Mesodermal cell (in vitro differentiated cells): ENCODE measurements at regions not wholly inside any gene's neighbourhood (a gene's known extent, or its start where the extent isn't known, plus 50 kb on each side); places are given as distances from the start of the nearest gene placed in this dataset.
A peak's percentile ranks its signal among the peaks of the same experiment; 100 is the strongest.

ENCODE experiments used
- H3K27ac ChIP-seq: 2 replicates; pipeline ENCODE4 v1.7.0; 2013; ENCODE audit warnings: mild to moderate bottlenecking, low read depth, low read length, moderate library complexity; ENCODE audit not compliant: severe bottlenecking
- H3K36me3 ChIP-seq: 2 replicates; pipeline ENCODE4 v1.7.1; 2013; ENCODE audit warnings: mild to moderate bottlenecking, low read length, moderate library complexity; ENCODE audit not compliant: control insufficient read depth, insufficient read depth
- H3K4me1 ChIP-seq: one replicate; pipeline ENCODE4 v1.7.1; 2013; ENCODE audit warnings: mild to moderate bottlenecking, low read length; ENCODE audit not compliant: insufficient read depth, control insufficient read depth, poor library complexity, severe bottlenecking
- H3K4me3 ChIP-seq: 2 replicates; pipeline ENCODE4 v1.7.0; 2013; ENCODE audit warnings: low read length, control low read depth, mild to moderate bottlenecking; ENCODE audit not compliant: insufficient read depth, poor library complexity, severe bottlenecking; ENCODE audit errors: extremely low read depth
- H3K9me3 ChIP-seq: 2 replicates; pipeline ENCODE4 v1.7.1; 2013; ENCODE audit warnings: mild to moderate bottlenecking, low read length, moderate library complexity; ENCODE audit not compliant: control insufficient read depth
- WGBS, 2 experiments: methylation state at CpG; one replicate each; pipeline ENCODE4 v1.1.5; 2013; ENCODE audit warnings: missing lambda C conversion rate in 2 of 2; ENCODE audit not compliant: insufficient coverage in 2 of 2; 5-methylcytosine and 5-hydroxymethylcytosine counted together

GRCh38 chr6:121811106-121811505, 375.7 kb downstream of the GJA1 start:
- 76 to 86% methylated on average over 1 to 2 of the region's 3 CpGs for WGBS, 2 experiments
- Histone ChIP-seq H3K27ac (no peak overlapping the region), H3K4me1 (peaks cover 9% of the 10 kb centered on the region), H3K36me3 (no peaks in the 10 kb centered on the region), H3K4me3 (no peak overlapping the region), H3K9me3 (no peaks in the 10 kb centered on the region)

- peaks cover 9% of the 10 kb centered on the region for H3K9me3 ChIP-seq
- peaks cover 9% of the 10 kb centered on the region for H3K4me1 ChIP-seq
- no peak overlapping the region for H3K27ac ChIP-seq
- no peak overlapping the region for H3K4me3 ChIP-seq
- WGBS, 2 experiments, result 73 to 90% methylated on average over 4 of the region's 4 CpGs
- H3K36me3 ChIP-seq, result no peaks in the 10 kb centered on the region
Observed at GRCh38 chr6:121816361-121816760, 380.9 kb downstream of the GJA1 start.

- Histone ChIP-seq H3K36me3 (no peaks in the 10 kb centered on the region), H3K27ac (no peak overlapping the region), H3K4me1 (peaks cover 9% of the 10 kb centered on the region), H3K4me3 (no peak overlapping the region), H3K9me3 (peaks cover 14% of the 10 kb centered on the region)
Observed at GRCh38 chr6:121816906-121817540, 381.6 kb downstream of the GJA1 start.

GRCh38 chr6:121823437-121823851, 388.0 kb downstream of the GJA1 start:
- no peaks in the 10 kb centered on the region for H3K36me3 ChIP-seq
- 0% methylated on average over 1 of the region's 1 CpG for WGBS, 2 experiments
- H3K9me3 ChIP-seq, result peaks cover 14% of the 10 kb centered on the region
- H3K27ac ChIP-seq, result peak overlapping the region; percentile 37
- peaks cover 8% of the 10 kb centered on the region for H3K4me1 ChIP-seq
- no peak overlapping the region for H3K4me3 ChIP-seq

GRCh38 chr6:121826156-121826810, 390.8 kb downstream of the GJA1 start:
- H3K36me3 ChIP-seq, result no peaks in the 10 kb centered on the region
- 68 to 85% methylated on average over 3 to 4 of the region's 4 CpGs for WGBS, 2 experiments
- peaks cover 5% of the 10 kb centered on the region for H3K9me3 ChIP-seq
- no peak overlapping the region for H3K4me3 ChIP-seq
- peak overlapping the region; percentile 76 for H3K27ac ChIP-seq
- peaks cover 8% of the 10 kb centered on the region for H3K4me1 ChIP-seq

- Histone ChIP-seq H3K36me3 (no peaks in the 10 kb centered on the region), H3K4me1 (peaks cover 8% of the 10 kb centered on the region), H3K4me3 (no peak overlapping the region), H3K9me3 (no peaks in the 10 kb centered on the region), H3K27ac (no peak overlapping the region)
- WGBS, 2 experiments, result 71 to 100% methylated on average over 1 to 2 of the region's 5 CpGs
Observed at GRCh38 chr6:121828146-121828886, 392.9 kb downstream of the GJA1 start.

GRCh38 chr6:121830736-121831135, 395.3 kb downstream of the GJA1 start:
- no peak overlapping the region for H3K4me3 ChIP-seq
- H3K4me1 ChIP-seq, result peaks cover 5% of the 10 kb centered on the region
- no peak overlapping the region for H3K27ac ChIP-seq
- H3K36me3 ChIP-seq, result no peaks in the 10 kb centered on the region
- H3K9me3 ChIP-seq, result no peaks in the 10 kb centered on the region
- 92 to 100% methylated on average over 1 of the region's 1 CpG for WGBS, 2 experiments

- Histone ChIP-seq H3K4me3 (no peak overlapping the region), H3K36me3 (no peaks in the 10 kb centered on the region), H3K4me1 (no peaks in the 10 kb centered on the region), H3K27ac (no peak overlapping the region), H3K9me3 (no peaks in the 10 kb centered on the region)
- 60 to 82% methylated on average over 1 to 2 of the region's 2 CpGs for WGBS, 2 experiments
Observed at GRCh38 chr6:121835662-121836061, 400.2 kb downstream of the GJA1 start.

- Histone ChIP-seq H3K27ac (no peak overlapping the region), H3K9me3 (no peaks in the 10 kb centered on the region), H3K4me3 (no peak overlapping the region), H3K36me3 (no peaks in the 10 kb centered on the region), H3K4me1 (no peaks in the 10 kb centered on the region)
- WGBS, 2 experiments, result 67 to 93% methylated on average over 1 of the region's 4 CpGs
Observed at GRCh38 chr6:121837545-121838229, 402.2 kb downstream of the GJA1 start.

GRCh38 chr6:121838842-121839241, 403.4 kb downstream of the GJA1 start:
- H3K4me3 ChIP-seq, result no peak overlapping the region
- 93% methylated on average over 3 of the region's 3 CpGs; no CpG with 5 or more reads in 1 of the 2 experiments for WGBS, 2 experiments
- no peak overlapping the region for H3K27ac ChIP-seq
- no peaks in the 10 kb centered on the region for H3K36me3 ChIP-seq
- H3K4me1 ChIP-seq, result no peaks in the 10 kb centered on the region
- H3K9me3 ChIP-seq, result no peaks in the 10 kb centered on the region
